ENCODE measurements at regions not wholly inside any gene's neighbourhood (a gene's known extent, or its start where the extent isn't known, plus 50 kb on each side); places are given as distances from the start of the nearest gene placed in this dataset.

- ATAC-seq (ENCODE audit: low read depth) (no peak), DNase-seq (no peak)
- no peaks in the 10 kb centered on the region for H3K4me1 Mint-ChIP-seq
- H3K4me3 Mint-ChIP-seq: no peak overlapping the region
- H3K27me3 Mint-ChIP-seq: peaks cover 7% of the 10 kb centered on the region
- ChIA-PET POLR2A (no interaction called here), CTCF (no interaction called here)
- H3K36me3 Mint-ChIP-seq (ENCODE audit: low read depth): peaks cover 4% of the 10 kb centered on the region
- no peak for TF ChIP-seq CTCF (IDR thresholded peaks at IDR 0.05)
- intact Hi-C loops (cut with micrococcal nuclease): no loop called here
- H3K27ac Mint-ChIP-seq: no peak overlapping the region
- H3K9me3 Mint-ChIP-seq: peaks cover 16% of the 10 kb centered on the region
Measured at GRCh38 chr6:134787261-134787877, 162.5 kb downstream of the ALDH8A1 start.

GRCh38 chr6:134784336-134784735 is 165.6 kb downstream of the ALDH8A1 start:
- TF ChIP-seq CTCF (IDR thresholded peaks at IDR 0.05): no peak
- H3K27ac Mint-ChIP-seq: no peak overlapping the region

GRCh38 chr6:134778431-134778830 is 171.5 kb downstream of the ALDH8A1 start:
- no peak overlapping the region for H3K4me3 Mint-ChIP-seq
- peaks cover 2% of the 10 kb centered on the region for H3K27me3 Mint-ChIP-seq
- H3K9me3 Mint-ChIP-seq: peaks cover 5% of the 10 kb centered on the region
- CTCF ChIA-PET: no interaction called here
- intact Hi-C loops (cut with micrococcal nuclease): no loop called here
- POLR2A ChIA-PET: no interaction called here
- no peaks in the 10 kb centered on the region for H3K4me1 Mint-ChIP-seq
- no peaks in the 10 kb centered on the region for H3K36me3 Mint-ChIP-seq (ENCODE audit: low read depth)
- no peak for ATAC-seq (ENCODE audit: low read depth)
- DNase-seq: no peak
- H3K27ac Mint-ChIP-seq: no peak overlapping the region
- TF ChIP-seq CTCF (IDR thresholded peaks at IDR 0.05): no peak

More at GRCh38 chr6:134784336-134784735, 165.6 kb downstream of the ALDH8A1 start:
- Mint-ChIP-seq H3K4me3 (no peak overlapping the region), H3K4me1 (no peaks in the 10 kb centered on the region), H3K27me3 (no peaks in the 10 kb centered on the region), H3K9me3 (peaks cover 5% of the 10 kb centered on the region), H3K36me3 (ENCODE audit: low read depth) (no peaks in the 10 kb centered on the region)
- ATAC-seq (ENCODE audit: low read depth) (no peak), DNase-seq (no peak)
- intact Hi-C loops (cut with micrococcal nuclease): no loop called here
- POLR2A ChIA-PET: no interaction called here
- CTCF ChIA-PET: no interaction called here

- no peaks in the 10 kb centered on the region for H3K4me1 Mint-ChIP-seq
- H3K4me3 Mint-ChIP-seq: no peak overlapping the region
- DNase-seq: no peak
- no peaks in the 10 kb centered on the region for H3K36me3 Mint-ChIP-seq (ENCODE audit: low read depth)
- no peak for ATAC-seq (ENCODE audit: low read depth)
- H3K27me3 Mint-ChIP-seq: peaks cover 2% of the 10 kb centered on the region
- CTCF ChIA-PET: no interaction called here
- TF ChIP-seq CTCF (IDR thresholded peaks at IDR 0.05): no peak
- intact Hi-C loops (cut with micrococcal nuclease): no loop called here
- POLR2A ChIA-PET: no interaction called here
- H3K9me3 Mint-ChIP-seq: no peaks in the 10 kb centered on the region
- no peak overlapping the region for H3K27ac Mint-ChIP-seq
Measured at GRCh38 chr6:134774201-134774638, 175.7 kb downstream of the ALDH8A1 start.

- Mint-ChIP-seq H3K36me3 (ENCODE audit: low read depth) (no peaks in the 10 kb centered on the region), H3K27me3 (peaks cover 2% of the 10 kb centered on the region)
Measured at GRCh38 chr6:134772671-134773360, 177.1 kb downstream of the ALDH8A1 start.

More at GRCh38 chr6:134772671-134773360, 177.1 kb downstream of the ALDH8A1 start:
- ChIA-PET CTCF (no interaction called here), POLR2A (no interaction called here)
- Mint-ChIP-seq H3K9me3 (no peaks in the 10 kb centered on the region), H3K4me1 (no peaks in the 10 kb centered on the region), H3K27ac (no peak overlapping the region), H3K4me3 (no peak overlapping the region)
- ATAC-seq (ENCODE audit: low read depth): no peak
- no peak for TF ChIP-seq CTCF (IDR thresholded peaks at IDR 0.05)
- intact Hi-C loops (cut with micrococcal nuclease): no loop called here
- no peak for DNase-seq
